ENCODE measurements at regions not wholly inside any gene's neighbourhood (a gene's known extent, or its start where the extent isn't known, plus 50 kb on each side); places are given as distances from the start of the nearest gene placed in this dataset.

DNA sequence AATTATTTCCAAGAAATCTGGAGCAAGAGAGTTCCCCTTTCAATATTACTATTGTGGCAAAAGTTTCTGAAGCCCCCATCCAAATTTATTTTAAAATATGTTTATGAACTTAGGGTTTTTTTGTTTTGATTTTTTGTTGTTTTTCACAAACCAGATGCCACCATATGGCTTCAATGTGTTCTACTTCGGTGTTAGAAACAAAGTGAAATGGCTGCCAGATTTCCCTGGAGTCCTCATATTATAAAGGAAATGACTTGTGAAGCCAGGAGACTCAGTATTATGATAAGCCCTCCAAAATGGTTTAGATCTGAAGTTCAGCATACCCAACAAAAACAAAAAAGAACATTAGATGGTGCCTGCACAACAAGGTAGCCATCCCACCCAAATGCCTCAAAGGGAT, 154.2 kb upstream of the SPANXC start:
- Histone ChIP-seq H3K4me3 (ENCODE audit: low read depth in 1 of 3, low read length in 3 of 3) (no peak overlapping the region), H3K36me3 (ENCODE audit: control insufficient read depth in 4 of 4, insufficient read depth in 3 of 4, low read depth in 1 of 4, low read length in 3 of 4) (no peaks in the 10 kb centered on the region), H3K27me3 (ENCODE audit: control insufficient read depth in 4 of 4, insufficient read depth in 4 of 4, low read length in 3 of 4) (no peaks in the 10 kb centered on the region), H3K9ac (ENCODE audit: low read depth in 1 of 2, low read length in 2 of 2) (no peak overlapping the region), H3K4me1 (ENCODE audit: control insufficient read depth in 4 of 4, insufficient read depth in 4 of 4, low read length in 3 of 4) (no peaks in the 10 kb centered on the region), H3K27ac (ENCODE audit: low read depth in 1 of 2, low read length in 2 of 2) (no peak overlapping the region), H3K9me3 (ENCODE audit: control insufficient read depth in 4 of 4, low read length in 3 of 4) (no peaks in the 10 kb centered on the region)
- no peak for DNase-seq (ENCODE audit: low spot score)
- 55% methylated on average over 1 of the region's 1 CpG for WGBS
- TF ChIP-seq GABPA (IDR thresholded peaks at IDR 0.05 in 1 of 2, conservative IDR thresholded peaks at IDR 0.05 in 1 of 2) (no peak), FOXA1 (IDR thresholded peaks at IDR 0.05) (no peak), TAF1 (conservative IDR thresholded peaks at IDR 0.05) (no peak), RXRA (IDR thresholded peaks at IDR 0.05) (no peak), EGR1 (IDR thresholded peaks at IDR 0.05; ENCODE audit: low read depth in 2 of 2) (no peak), JUND (IDR thresholded peaks at IDR 0.05) (no peak), NR2F2 (IDR thresholded peaks at IDR 0.05) (no peak), SP1 (IDR thresholded peaks at IDR 0.05) (no peak), RAD21 (IDR thresholded peaks at IDR 0.05) (no peak), YY1 (IDR thresholded peaks at IDR 0.05) (no peak)
- TF ChIP-seq, protein P1, sequence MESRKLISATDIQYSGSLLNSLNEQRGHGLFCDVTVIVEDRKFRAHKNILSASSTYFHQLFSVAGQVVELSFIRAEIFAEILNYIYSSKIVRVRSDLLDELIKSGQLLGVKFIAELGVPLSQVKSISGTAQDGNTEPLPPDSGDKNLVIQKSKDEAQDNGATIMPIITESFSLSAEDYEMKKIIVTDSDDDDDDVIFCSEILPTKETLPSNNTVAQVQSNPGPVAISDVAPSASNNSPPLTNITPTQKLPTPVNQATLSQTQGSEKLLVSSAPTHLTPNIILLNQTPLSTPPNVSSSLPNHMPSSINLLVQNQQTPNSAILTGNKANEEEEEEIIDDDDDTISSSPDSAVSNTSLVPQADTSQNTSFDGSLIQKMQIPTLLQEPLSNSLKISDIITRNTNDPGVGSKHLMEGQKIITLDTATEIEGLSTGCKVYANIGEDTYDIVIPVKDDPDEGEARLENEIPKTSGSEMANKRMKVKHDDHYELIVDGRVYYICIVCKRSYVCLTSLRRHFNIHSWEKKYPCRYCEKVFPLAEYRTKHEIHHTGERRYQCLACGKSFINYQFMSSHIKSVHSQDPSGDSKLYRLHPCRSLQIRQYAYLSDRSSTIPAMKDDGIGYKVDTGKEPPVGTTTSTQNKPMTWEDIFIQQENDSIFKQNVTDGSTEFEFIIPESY (IDR thresholded peaks at IDR 0.05): no peak
- TF ChIP-seq, protein P2, sequence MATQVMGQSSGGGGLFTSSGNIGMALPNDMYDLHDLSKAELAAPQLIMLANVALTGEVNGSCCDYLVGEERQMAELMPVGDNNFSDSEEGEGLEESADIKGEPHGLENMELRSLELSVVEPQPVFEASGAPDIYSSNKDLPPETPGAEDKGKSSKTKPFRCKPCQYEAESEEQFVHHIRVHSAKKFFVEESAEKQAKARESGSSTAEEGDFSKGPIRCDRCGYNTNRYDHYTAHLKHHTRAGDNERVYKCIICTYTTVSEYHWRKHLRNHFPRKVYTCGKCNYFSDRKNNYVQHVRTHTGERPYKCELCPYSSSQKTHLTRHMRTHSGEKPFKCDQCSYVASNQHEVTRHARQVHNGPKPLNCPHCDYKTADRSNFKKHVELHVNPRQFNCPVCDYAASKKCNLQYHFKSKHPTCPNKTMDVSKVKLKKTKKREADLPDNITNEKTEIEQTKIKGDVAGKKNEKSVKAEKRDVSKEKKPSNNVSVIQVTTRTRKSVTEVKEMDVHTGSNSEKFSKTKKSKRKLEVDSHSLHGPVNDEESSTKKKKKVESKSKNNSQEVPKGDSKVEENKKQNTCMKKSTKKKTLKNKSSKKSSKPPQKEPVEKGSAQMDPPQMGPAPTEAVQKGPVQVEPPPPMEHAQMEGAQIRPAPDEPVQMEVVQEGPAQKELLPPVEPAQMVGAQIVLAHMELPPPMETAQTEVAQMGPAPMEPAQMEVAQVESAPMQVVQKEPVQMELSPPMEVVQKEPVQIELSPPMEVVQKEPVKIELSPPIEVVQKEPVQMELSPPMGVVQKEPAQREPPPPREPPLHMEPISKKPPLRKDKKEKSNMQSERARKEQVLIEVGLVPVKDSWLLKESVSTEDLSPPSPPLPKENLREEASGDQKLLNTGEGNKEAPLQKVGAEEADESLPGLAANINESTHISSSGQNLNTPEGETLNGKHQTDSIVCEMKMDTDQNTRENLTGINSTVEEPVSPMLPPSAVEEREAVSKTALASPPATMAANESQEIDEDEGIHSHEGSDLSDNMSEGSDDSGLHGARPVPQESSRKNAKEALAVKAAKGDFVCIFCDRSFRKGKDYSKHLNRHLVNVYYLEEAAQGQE (IDR thresholded peaks at IDR 0.05): no peak
- TF ChIP-seq, protein P3, sequence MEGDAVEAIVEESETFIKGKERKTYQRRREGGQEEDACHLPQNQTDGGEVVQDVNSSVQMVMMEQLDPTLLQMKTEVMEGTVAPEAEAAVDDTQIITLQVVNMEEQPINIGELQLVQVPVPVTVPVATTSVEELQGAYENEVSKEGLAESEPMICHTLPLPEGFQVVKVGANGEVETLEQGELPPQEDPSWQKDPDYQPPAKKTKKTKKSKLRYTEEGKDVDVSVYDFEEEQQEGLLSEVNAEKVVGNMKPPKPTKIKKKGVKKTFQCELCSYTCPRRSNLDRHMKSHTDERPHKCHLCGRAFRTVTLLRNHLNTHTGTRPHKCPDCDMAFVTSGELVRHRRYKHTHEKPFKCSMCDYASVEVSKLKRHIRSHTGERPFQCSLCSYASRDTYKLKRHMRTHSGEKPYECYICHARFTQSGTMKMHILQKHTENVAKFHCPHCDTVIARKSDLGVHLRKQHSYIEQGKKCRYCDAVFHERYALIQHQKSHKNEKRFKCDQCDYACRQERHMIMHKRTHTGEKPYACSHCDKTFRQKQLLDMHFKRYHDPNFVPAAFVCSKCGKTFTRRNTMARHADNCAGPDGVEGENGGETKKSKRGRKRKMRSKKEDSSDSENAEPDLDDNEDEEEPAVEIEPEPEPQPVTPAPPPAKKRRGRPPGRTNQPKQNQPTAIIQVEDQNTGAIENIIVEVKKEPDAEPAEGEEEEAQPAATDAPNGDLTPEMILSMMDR (IDR thresholded peaks at IDR 0.05; ENCODE audit: low read depth, low read length, missing input control): no peak
- TF ChIP-seq, protein P4, sequence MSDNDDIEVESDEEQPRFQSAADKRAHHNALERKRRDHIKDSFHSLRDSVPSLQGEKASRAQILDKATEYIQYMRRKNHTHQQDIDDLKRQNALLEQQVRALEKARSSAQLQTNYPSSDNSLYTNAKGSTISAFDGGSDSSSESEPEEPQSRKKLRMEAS (IDR thresholded peaks at IDR 0.05): no peak

DNA sequence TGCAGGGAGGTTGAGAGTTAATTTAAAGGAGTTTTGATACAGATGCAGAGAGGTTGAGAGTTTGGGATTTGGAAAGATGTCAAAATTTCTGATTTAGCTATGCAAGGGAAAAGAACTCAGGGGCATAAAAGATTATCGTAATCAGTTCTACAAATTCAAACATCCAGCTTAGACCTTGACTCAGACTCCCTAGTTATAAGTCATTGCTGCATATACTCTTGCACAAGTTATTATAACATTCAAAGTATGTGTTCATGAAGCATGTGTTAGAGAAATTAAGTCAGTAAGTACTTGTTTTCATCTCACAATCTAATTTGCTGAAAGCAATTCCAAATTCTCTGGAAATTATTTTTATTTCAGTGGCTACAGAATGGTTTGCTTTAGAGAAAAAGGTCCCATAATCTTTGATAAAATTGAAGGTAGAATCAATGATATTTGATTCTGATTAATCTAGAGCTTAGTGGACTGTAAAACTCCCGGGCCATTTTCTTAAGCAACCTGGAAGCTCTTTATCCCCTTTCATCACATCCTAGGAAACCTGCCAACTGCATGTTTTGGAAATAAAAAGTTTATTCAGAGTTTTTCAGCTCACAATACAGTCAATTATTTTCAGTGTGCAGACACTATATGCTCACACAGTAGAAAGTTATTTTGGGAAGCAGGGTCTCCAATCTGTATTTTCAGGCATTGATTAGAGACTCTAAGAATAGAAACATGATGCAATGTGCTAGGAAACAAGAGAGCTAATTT, 132.9 kb upstream of the SPANXC start:
- TF ChIP-seq RXRA (IDR thresholded peaks at IDR 0.05) (no peak), JUND (IDR thresholded peaks at IDR 0.05) (no peak), NR2F2 (IDR thresholded peaks at IDR 0.05) (no peak)
- TF ChIP-seq, protein P5, sequence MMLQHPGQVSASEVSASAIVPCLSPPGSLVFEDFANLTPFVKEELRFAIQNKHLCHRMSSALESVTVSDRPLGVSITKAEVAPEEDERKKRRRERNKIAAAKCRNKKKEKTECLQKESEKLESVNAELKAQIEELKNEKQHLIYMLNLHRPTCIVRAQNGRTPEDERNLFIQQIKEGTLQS (IDR thresholded peaks at IDR 0.05): no peak
- TF ChIP-seq, protein P3 (IDR thresholded peaks at IDR 0.05; ENCODE audit: low read depth, low read length, missing input control): no peak
- no peak overlapping the region for H3K4me3 ChIP-seq (ENCODE audit: low read depth in 1 of 3, low read length in 3 of 3)

More for the DNA sequence above, 132.9 kb upstream of the SPANXC start:
- H3K4me1 ChIP-seq (ENCODE audit: control insufficient read depth in 4 of 4, insufficient read depth in 4 of 4, low read length in 3 of 4): no peaks in the 10 kb centered on the region
- no peak overlapping the region for H3K27ac ChIP-seq (ENCODE audit: low read depth in 1 of 2, low read length in 2 of 2)
- H3K9ac ChIP-seq (ENCODE audit: low read depth in 1 of 2, low read length in 2 of 2): no peak overlapping the region
- peaks cover 0 to 4% (median 0%) of the 10 kb centered on the region in 4 donors for H3K9me3 ChIP-seq (ENCODE audit: control insufficient read depth in 4 of 4, low read length in 3 of 4)
- no peaks in the 10 kb centered on the region for H3K36me3 ChIP-seq (ENCODE audit: control insufficient read depth in 4 of 4, insufficient read depth in 3 of 4, low read depth in 1 of 4, low read length in 3 of 4)
- no peaks in the 10 kb centered on the region for H3K27me3 ChIP-seq (ENCODE audit: control insufficient read depth in 4 of 4, insufficient read depth in 4 of 4, low read length in 3 of 4)
- WGBS: 61% methylated on average over 2 of the region's 2 CpGs
- DNase-seq (ENCODE audit: low spot score): no peak

Data from liver (tissue), 8 donors.